ENCODE measurements at regions not wholly inside any gene's neighbourhood (a gene's known extent, or its start where the extent isn't known, plus 50 kb on each side); places are given as distances from the start of the nearest gene placed in this dataset.

DNA sequence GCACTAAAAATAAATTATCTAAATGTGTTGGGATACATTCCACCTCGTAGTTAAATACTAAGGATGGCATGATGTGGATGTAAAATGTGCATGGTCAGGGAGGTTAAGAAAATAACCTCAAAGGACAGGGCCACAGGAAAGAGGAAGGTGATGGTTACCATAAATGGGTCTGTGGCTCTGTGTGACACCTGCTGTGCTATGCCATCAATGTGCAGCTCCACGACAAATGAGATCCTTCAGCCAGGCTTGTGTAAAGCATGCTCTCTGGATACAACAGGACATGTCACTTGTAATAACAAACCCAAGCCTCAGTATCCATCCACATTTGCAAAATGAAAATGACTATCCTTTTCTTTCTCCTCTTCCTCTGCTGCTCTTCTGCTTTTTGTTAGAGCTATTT, 456.7 kb upstream of the RASGRP1 start:
- H3K9ac ChIP-seq (ENCODE audit: low read length), result no peak overlapping the region
- H3K4me3 ChIP-seq (ENCODE audit: low read length), result no peak overlapping the region
- no peaks in the 10 kb centered on the region for H4K20me1 ChIP-seq (ENCODE audit: insufficient read depth)
- no peaks in the 10 kb centered on the region for H3K27me3 ChIP-seq (ENCODE audit: insufficient read depth, low read depth, low read length)
- no peak overlapping the region for H3K27ac ChIP-seq (ENCODE audit: low read length)
- H3K9me3 ChIP-seq (ENCODE audit: low read length), result no peaks in the 10 kb centered on the region
- no peak for TF ChIP-seq EZH2 (IDR thresholded peaks at IDR 0.05; ENCODE audit: borderline replicate concordance, insufficient read depth, low read length, poor library complexity, severe bottlenecking)
- H3F3A ChIP-seq (ENCODE audit: insufficient read depth, low read length, poor library complexity, severe bottlenecking), result no peaks in the 10 kb centered on the region
- no peak overlapping the region for H2AFZ ChIP-seq (ENCODE audit: low read depth, low read length)
- H3K4me2 ChIP-seq (ENCODE audit: low read length), result no peak overlapping the region
- no peaks in the 10 kb centered on the region for H3K36me3 ChIP-seq (ENCODE audit: insufficient read depth, low read length)
- no peaks in the 10 kb centered on the region for H3K9me2 ChIP-seq (ENCODE audit: insufficient read depth, low read length)
- H3K79me2 ChIP-seq (replicated peaks; ENCODE audit: insufficient read depth, low read length), result no peaks in the 10 kb centered on the region

DNA sequence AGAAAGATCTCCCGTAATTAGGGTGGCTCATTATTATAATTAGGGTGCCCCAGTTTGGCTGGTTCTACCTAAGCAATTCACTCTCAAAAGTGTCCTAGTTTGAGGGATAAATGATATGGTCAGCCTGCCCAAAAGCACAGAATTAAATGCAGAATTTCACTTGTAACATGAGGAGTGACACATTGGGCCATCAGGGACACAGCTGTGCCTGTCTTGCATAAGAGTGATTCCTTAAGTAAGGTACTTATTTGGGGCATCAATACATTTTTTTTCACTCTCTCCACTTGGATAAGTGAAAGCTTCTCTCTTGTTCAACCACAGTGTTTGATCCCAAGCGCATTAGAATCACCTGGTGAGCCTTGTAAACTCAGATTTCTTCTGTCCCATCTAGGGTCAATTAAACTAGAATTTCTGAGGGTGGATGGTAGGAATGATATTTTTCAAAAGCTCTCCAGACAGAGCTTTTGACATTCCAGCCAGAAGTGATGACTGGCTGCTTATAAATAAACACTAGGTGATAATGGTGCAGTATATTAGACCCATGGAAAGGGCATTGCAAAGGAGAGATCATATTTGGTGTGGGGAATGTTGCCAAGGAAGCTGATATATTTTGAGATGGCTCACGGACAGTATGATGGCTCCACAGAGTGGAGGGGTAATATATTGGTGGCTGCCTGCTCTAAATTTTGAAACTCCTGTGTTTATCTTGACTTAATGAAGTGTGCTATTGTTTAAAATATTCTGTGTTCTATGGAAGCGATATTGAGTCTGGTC, 458.1 kb upstream of the RASGRP1 start:
- TF ChIP-seq MXI1 (conservative IDR thresholded peaks at IDR 0.05; ENCODE audit: poor library complexity, severe bottlenecking) (no peak), POLR2AphosphoS5 (IDR thresholded peaks at IDR 0.05) (no peak), RAD21 (conservative IDR thresholded peaks at IDR 0.05) (no peak), TAF1 (IDR thresholded peaks at IDR 0.05; ENCODE audit: low read depth) (no peak), SMC3 (conservative IDR thresholded peaks at IDR 0.05; ENCODE audit: poor library complexity) (no peak), EP300 (conservative IDR thresholded peaks at IDR 0.05; ENCODE audit: poor library complexity, severe bottlenecking) (no peak), EZH2 (IDR thresholded peaks at IDR 0.05; ENCODE audit: borderline replicate concordance, insufficient read depth, low read length, poor library complexity, severe bottlenecking) (no peak)
- TF ChIP-seq, protein P1, sequence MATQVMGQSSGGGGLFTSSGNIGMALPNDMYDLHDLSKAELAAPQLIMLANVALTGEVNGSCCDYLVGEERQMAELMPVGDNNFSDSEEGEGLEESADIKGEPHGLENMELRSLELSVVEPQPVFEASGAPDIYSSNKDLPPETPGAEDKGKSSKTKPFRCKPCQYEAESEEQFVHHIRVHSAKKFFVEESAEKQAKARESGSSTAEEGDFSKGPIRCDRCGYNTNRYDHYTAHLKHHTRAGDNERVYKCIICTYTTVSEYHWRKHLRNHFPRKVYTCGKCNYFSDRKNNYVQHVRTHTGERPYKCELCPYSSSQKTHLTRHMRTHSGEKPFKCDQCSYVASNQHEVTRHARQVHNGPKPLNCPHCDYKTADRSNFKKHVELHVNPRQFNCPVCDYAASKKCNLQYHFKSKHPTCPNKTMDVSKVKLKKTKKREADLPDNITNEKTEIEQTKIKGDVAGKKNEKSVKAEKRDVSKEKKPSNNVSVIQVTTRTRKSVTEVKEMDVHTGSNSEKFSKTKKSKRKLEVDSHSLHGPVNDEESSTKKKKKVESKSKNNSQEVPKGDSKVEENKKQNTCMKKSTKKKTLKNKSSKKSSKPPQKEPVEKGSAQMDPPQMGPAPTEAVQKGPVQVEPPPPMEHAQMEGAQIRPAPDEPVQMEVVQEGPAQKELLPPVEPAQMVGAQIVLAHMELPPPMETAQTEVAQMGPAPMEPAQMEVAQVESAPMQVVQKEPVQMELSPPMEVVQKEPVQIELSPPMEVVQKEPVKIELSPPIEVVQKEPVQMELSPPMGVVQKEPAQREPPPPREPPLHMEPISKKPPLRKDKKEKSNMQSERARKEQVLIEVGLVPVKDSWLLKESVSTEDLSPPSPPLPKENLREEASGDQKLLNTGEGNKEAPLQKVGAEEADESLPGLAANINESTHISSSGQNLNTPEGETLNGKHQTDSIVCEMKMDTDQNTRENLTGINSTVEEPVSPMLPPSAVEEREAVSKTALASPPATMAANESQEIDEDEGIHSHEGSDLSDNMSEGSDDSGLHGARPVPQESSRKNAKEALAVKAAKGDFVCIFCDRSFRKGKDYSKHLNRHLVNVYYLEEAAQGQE (IDR thresholded peaks at IDR 0.05; ENCODE audit: borderline replicate concordance), result no peak
- TF ChIP-seq, protein P2, sequence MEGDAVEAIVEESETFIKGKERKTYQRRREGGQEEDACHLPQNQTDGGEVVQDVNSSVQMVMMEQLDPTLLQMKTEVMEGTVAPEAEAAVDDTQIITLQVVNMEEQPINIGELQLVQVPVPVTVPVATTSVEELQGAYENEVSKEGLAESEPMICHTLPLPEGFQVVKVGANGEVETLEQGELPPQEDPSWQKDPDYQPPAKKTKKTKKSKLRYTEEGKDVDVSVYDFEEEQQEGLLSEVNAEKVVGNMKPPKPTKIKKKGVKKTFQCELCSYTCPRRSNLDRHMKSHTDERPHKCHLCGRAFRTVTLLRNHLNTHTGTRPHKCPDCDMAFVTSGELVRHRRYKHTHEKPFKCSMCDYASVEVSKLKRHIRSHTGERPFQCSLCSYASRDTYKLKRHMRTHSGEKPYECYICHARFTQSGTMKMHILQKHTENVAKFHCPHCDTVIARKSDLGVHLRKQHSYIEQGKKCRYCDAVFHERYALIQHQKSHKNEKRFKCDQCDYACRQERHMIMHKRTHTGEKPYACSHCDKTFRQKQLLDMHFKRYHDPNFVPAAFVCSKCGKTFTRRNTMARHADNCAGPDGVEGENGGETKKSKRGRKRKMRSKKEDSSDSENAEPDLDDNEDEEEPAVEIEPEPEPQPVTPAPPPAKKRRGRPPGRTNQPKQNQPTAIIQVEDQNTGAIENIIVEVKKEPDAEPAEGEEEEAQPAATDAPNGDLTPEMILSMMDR (IDR thresholded peaks at IDR 0.05; ENCODE audit: poor library complexity, severe bottlenecking), result no peak
- H3K4me3 ChIP-seq (ENCODE audit: low read length), result no peak overlapping the region
- no peaks in the 10 kb centered on the region for H3F3A ChIP-seq (ENCODE audit: insufficient read depth, low read length, poor library complexity, severe bottlenecking)
- H3K9ac ChIP-seq (ENCODE audit: low read length), result no peak overlapping the region
- no peaks in the 10 kb centered on the region for H3K9me3 ChIP-seq (ENCODE audit: low read length)
- H3K4me2 ChIP-seq (ENCODE audit: low read length), result no peak overlapping the region
- H3K36me3 ChIP-seq (ENCODE audit: insufficient read depth, low read length), result no peaks in the 10 kb centered on the region
- no peaks in the 10 kb centered on the region for H4K20me1 ChIP-seq (ENCODE audit: insufficient read depth)
- H3K9me2 ChIP-seq (ENCODE audit: insufficient read depth, low read length), result no peaks in the 10 kb centered on the region
- H3K79me2 ChIP-seq (replicated peaks; ENCODE audit: insufficient read depth, low read length), result no peaks in the 10 kb centered on the region
- H3K27me3 ChIP-seq (ENCODE audit: insufficient read depth, low read depth, low read length), result no peaks in the 10 kb centered on the region
- H2AFZ ChIP-seq (ENCODE audit: low read depth, low read length), result no peak overlapping the region
- H3K27ac ChIP-seq (ENCODE audit: low read length), result no peak overlapping the region
